ENCODE measurements at regions not wholly inside any gene's neighbourhood (a gene's known extent, or its start where the extent isn't known, plus 50 kb on each side); places are given as distances from the start of the nearest gene placed in this dataset.

DNA sequence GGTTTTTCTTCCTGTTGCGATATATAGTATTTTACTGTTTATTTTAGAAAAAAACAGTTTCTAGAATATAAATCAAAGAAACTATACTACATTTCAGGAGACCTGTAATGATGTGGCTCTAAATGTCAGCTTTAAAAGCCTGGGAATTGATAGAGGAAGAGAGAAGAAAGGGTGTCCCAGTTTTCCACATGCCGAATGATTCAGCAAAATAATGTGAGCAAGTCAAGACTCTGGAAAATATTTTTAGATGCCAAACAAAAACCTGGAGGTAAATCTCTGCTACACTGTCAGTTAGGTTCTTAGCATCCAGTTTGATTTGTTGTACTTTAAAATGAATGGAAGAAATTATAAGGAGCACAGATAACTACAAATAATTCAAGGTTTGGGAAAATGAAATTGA, 67.1 kb upstream of the DSG1 start:
- no peaks in the 10 kb centered on the region for H3K27me3 ChIP-seq (ENCODE audit: control insufficient read depth, insufficient read depth, low read length)
- no peak for FAIRE-seq
- no peaks in the 10 kb centered on the region for H3K9me3 ChIP-seq (ENCODE audit: control insufficient read depth in 2 of 3, insufficient read depth in 1 of 3, low read length in 3 of 3)
- H3K27ac ChIP-seq (ENCODE audit: low read depth in 2 of 2, low read length in 2 of 2): no peak overlapping the region
- TF ChIP-seq, protein P1, sequence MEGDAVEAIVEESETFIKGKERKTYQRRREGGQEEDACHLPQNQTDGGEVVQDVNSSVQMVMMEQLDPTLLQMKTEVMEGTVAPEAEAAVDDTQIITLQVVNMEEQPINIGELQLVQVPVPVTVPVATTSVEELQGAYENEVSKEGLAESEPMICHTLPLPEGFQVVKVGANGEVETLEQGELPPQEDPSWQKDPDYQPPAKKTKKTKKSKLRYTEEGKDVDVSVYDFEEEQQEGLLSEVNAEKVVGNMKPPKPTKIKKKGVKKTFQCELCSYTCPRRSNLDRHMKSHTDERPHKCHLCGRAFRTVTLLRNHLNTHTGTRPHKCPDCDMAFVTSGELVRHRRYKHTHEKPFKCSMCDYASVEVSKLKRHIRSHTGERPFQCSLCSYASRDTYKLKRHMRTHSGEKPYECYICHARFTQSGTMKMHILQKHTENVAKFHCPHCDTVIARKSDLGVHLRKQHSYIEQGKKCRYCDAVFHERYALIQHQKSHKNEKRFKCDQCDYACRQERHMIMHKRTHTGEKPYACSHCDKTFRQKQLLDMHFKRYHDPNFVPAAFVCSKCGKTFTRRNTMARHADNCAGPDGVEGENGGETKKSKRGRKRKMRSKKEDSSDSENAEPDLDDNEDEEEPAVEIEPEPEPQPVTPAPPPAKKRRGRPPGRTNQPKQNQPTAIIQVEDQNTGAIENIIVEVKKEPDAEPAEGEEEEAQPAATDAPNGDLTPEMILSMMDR (IDR thresholded peaks at IDR 0.05; ENCODE audit: borderline replicate concordance, extremely low read depth, insufficient read depth): no peak
- no peak overlapping the region for H3K4me3 ChIP-seq (ENCODE audit: low read length in 3 of 3)
- no peak for DNase-seq
- intact Hi-C loops (cut with DNase I): no loop called here
- no peaks in the 10 kb centered on the region for H3K4me1 ChIP-seq (ENCODE audit: control insufficient read depth in 2 of 3, insufficient read depth in 2 of 3, low read depth in 1 of 3, low read length in 3 of 3)
- H3K9ac ChIP-seq (ENCODE audit: low read length in 3 of 3): no peak overlapping the region
- H3K36me3 ChIP-seq (ENCODE audit: control insufficient read depth in 2 of 3, insufficient read depth in 3 of 3, low read length in 3 of 3): no peaks in the 10 kb centered on the region

- Histone ChIP-seq H3K9ac (ENCODE audit: low read length in 3 of 3) (no peak overlapping the region), H3K4me3 (ENCODE audit: low read length in 3 of 3) (no peak overlapping the region), H3K9me3 (ENCODE audit: control insufficient read depth in 2 of 3, insufficient read depth in 1 of 3, low read length in 3 of 3) (no peaks in the 10 kb centered on the region), H3K4me1 (ENCODE audit: control insufficient read depth in 2 of 3, insufficient read depth in 2 of 3, low read depth in 1 of 3, low read length in 3 of 3) (no peaks in the 10 kb centered on the region), H3K27me3 (ENCODE audit: control insufficient read depth, insufficient read depth, low read length) (no peaks in the 10 kb centered on the region), H3K36me3 (ENCODE audit: control insufficient read depth in 2 of 3, insufficient read depth in 3 of 3, low read length in 3 of 3) (no peaks in the 10 kb centered on the region), H3K27ac (ENCODE audit: low read depth in 2 of 2, low read length in 2 of 2) (no peak overlapping the region)
- intact Hi-C loops (cut with DNase I): no loop called here
- TF ChIP-seq, protein P1 (IDR thresholded peaks at IDR 0.05; ENCODE audit: borderline replicate concordance, extremely low read depth, insufficient read depth): no peak
- FAIRE-seq: no peak
- DNase-seq: no peak
These were observed 65.4 kb upstream of the DSG1 start for GRCh38 chr18:31252522-31252921.

DNA sequence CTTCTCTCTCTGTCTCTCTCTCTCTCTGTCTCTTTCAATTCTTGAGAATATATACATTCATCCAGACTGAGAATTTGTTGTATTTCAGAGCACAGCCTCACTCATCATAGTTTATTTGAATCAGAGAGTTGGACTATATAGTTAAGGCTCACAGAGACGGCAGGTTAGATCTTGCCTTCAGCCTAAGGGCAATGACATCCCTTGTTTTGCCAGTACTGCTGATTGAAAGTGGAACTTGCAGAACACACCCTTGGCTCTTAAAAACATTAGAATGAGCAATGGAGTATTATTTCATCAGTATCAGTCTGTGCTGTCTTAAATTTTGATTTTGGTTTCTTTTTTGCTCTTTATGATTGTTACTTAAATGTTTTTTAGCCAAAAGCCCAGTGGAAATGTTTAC, 62.0 kb upstream of the DSG1 start:
- no peaks in the 10 kb centered on the region for H3K9me3 ChIP-seq (ENCODE audit: control insufficient read depth in 2 of 3, insufficient read depth in 1 of 3, low read length in 3 of 3)
- TF ChIP-seq, protein P1 (IDR thresholded peaks at IDR 0.05; ENCODE audit: borderline replicate concordance, extremely low read depth, insufficient read depth): no peak
- H3K9ac ChIP-seq (ENCODE audit: low read length in 3 of 3): no peak overlapping the region
- no peaks in the 10 kb centered on the region for H3K4me1 ChIP-seq (ENCODE audit: control insufficient read depth in 2 of 3, insufficient read depth in 2 of 3, low read depth in 1 of 3, low read length in 3 of 3)
- no peak for DNase-seq
- intact Hi-C loops (cut with DNase I): no loop called here
- no peak overlapping the region for H3K27ac ChIP-seq (ENCODE audit: low read depth in 2 of 2, low read length in 2 of 2)
- no peak overlapping the region for H3K4me3 ChIP-seq (ENCODE audit: low read length in 3 of 3)
- FAIRE-seq: no peak
- H3K36me3 ChIP-seq (ENCODE audit: control insufficient read depth in 2 of 3, insufficient read depth in 3 of 3, low read length in 3 of 3): no peaks in the 10 kb centered on the region
- H3K27me3 ChIP-seq (ENCODE audit: control insufficient read depth, insufficient read depth, low read length): no peaks in the 10 kb centered on the region

GRCh38 chr18:31258789-31259188, 59.2 kb upstream of the DSG1 start:
- H3K4me3 ChIP-seq (ENCODE audit: low read length in 3 of 3): no peak overlapping the region
- FAIRE-seq (no peak), DNase-seq (no peak)
- no peaks in the 10 kb centered on the region for H3K36me3 ChIP-seq (ENCODE audit: control insufficient read depth in 2 of 3, insufficient read depth in 3 of 3, low read length in 3 of 3)
- H3K27ac ChIP-seq (ENCODE audit: low read depth in 2 of 2, low read length in 2 of 2): no peak overlapping the region
- H3K9ac ChIP-seq (ENCODE audit: low read length in 3 of 3): no peak overlapping the region
- TF ChIP-seq, protein P1 (IDR thresholded peaks at IDR 0.05; ENCODE audit: borderline replicate concordance, extremely low read depth, insufficient read depth): no peak
- H3K27me3 ChIP-seq (ENCODE audit: control insufficient read depth, insufficient read depth, low read length): no peaks in the 10 kb centered on the region
- H3K9me3 ChIP-seq (ENCODE audit: control insufficient read depth in 2 of 3, insufficient read depth in 1 of 3, low read length in 3 of 3): no peaks in the 10 kb centered on the region
- intact Hi-C loops (cut with DNase I): no loop called here
- no peaks in the 10 kb centered on the region for H3K4me1 ChIP-seq (ENCODE audit: control insufficient read depth in 2 of 3, insufficient read depth in 2 of 3, low read depth in 1 of 3, low read length in 3 of 3)

All from kidney (tissue), 13 donors.